Fibroblast of lung (primary cell): ENCODE measurements at regions not wholly inside any gene's neighbourhood (a gene's known extent, or its start where the extent isn't known, plus 50 kb on each side); places are given as distances from the start of the nearest gene placed in this dataset.

Source experiments
- DNase-seq, 2 donors: peaks; one replicate each; pipeline versions ENCODE4 v3.0.0 to v3.0.0-alpha.2; 2010; ENCODE audit warnings: low read depth in 2 of 2
- H2AFZ ChIP-seq: 2 replicates; pipeline ENCODE4 v1.5.1; 2012; ENCODE audit warnings: low read length, control low read depth, inconsistent platforms
- H3K27ac ChIP-seq: 2 replicates; pipeline ENCODE4 v1.5.1; 2011; ENCODE audit warnings: low read length, control low read depth; ENCODE audit not compliant: insufficient read depth
- H3K27me3 ChIP-seq: 2 replicates; pipeline ENCODE4 v1.5.1; 2011; ENCODE audit warnings: mild to moderate bottlenecking, low read length; ENCODE audit not compliant: control insufficient read depth, insufficient read depth
- H3K36me3 ChIP-seq: 2 replicates; pipeline ENCODE4 v1.5.1; 2011; ENCODE audit warnings: low read length; ENCODE audit not compliant: control insufficient read depth, insufficient read depth
- H3K4me1 ChIP-seq: 2 replicates; pipeline ENCODE4 v1.5.1; 2011; ENCODE audit warnings: low read length; ENCODE audit not compliant: control insufficient read depth, insufficient read depth; ENCODE audit errors: extremely low read depth
- H3K4me2 ChIP-seq: 2 replicates; pipeline ENCODE4 v1.5.1; 2011; ENCODE audit warnings: low read length, control low read depth; ENCODE audit not compliant: insufficient read depth; ENCODE audit errors: extremely low read depth
- H3K4me3 ChIP-seq, 4 experiments: fragments of 200-600 bp in 1 of 4; sonication (generic) in 1 of 4; replicated peaks in 1 of 4; 2 replicates each; pipeline ENCODE4 v1.5.1; 2011 to 2016; ENCODE audit warnings: low read length in 4 of 4, low read depth in 3 of 4, mild to moderate bottlenecking in 3 of 4, control low read depth in 2 of 4, inconsistent platforms in 1 of 4, mixed read lengths in 1 of 4; ENCODE audit not compliant: insufficient read depth in 1 of 4; ENCODE audit errors: control extremely low read depth in 1 of 4
- H3K79me2 ChIP-seq: 2 replicates; pipeline ENCODE4 v1.5.1; 2012; ENCODE audit warnings: mild to moderate bottlenecking, low read length, inconsistent platforms; ENCODE audit not compliant: control insufficient read depth, insufficient read depth
- H3K9ac ChIP-seq: 2 replicates; pipeline ENCODE4 v1.5.1; 2011; ENCODE audit warnings: mild to moderate bottlenecking, low read length, control low read depth; ENCODE audit not compliant: insufficient read depth
- H3K9me3 ChIP-seq: 2 replicates; pipeline ENCODE4 v1.5.1; 2012; ENCODE audit warnings: low read depth, low read length; ENCODE audit not compliant: control insufficient read depth, insufficient read depth
- H4K20me1 ChIP-seq: 2 replicates; pipeline ENCODE4 v1.5.1; 2011; ENCODE audit warnings: low read length; ENCODE audit not compliant: control insufficient read depth, insufficient read depth; ENCODE audit errors: extremely low read depth
- CTCF ChIP-seq, 2 donors: IDR thresholded peaks in 1 of 2; conservative IDR thresholded peaks in 1 of 2; 1 replicate in 1 of 2; 2 replicates in 1 of 2; pipeline ENCODE4 v1.5.1; 2011 to 2012; ENCODE audit warnings: low read length in 2 of 2, control low read depth in 1 of 2, inconsistent platforms in 1 of 2, low read depth in 1 of 2, mild to moderate bottlenecking in 1 of 2
- EZH2 ChIP-seq: IDR thresholded peaks from 2 replicates; pipeline ENCODE4 v1.5.1; 2012; ENCODE audit warnings: low read length, control low read depth, mild to moderate bottlenecking; ENCODE audit errors: missing control alignments

DNA sequence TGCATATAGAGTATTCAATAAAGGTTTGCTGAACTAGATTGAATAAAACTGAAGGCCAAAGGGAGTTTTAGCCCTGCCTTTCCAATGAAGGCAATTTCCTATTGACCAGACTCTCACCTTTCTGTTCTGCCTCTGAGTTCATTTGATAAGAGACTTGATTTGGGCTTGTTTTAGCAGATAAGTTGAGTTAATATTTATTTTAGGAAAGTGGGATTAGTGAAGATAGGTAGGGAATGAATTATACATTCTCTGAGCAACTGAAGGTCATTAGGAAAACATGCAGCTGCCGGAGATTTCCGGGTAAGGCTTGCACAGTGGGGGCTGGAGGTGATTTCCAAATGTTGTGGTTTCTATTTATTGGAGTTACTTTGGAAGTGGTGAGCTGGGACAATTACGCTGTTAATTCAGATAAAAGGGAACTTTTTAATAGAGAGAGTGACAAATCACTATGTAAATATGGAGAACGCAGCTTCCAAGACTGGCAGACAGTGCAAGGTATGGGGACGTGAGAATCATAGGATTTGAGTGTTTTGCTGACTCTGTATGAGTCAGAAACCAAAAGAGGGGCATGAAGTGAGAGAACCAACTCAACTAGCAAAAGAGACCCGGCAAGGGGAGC lies 553.6 kb upstream of the BOD1L1 start:
- no peak for TF ChIP-seq EZH2
- TF ChIP-seq CTCF (conservative IDR thresholded peaks at IDR 0.05 in 1 of 2, IDR thresholded peaks at IDR 0.05 in 1 of 2; ENCODE audit: low read depth in 1 of 2, low read length in 2 of 2), result no peak
- Histone ChIP-seq H4K20me1 (no peaks in the 10 kb centered on the region), H3K27ac (no peak overlapping the region), H3K27me3 (no peaks in the 10 kb centered on the region), H3K4me2 (no peak overlapping the region), H3K4me3 (no peak overlapping the region), H3K9me3 (no peaks in the 10 kb centered on the region), H3K79me2 (no peaks in the 10 kb centered on the region), H3K36me3 (no peaks in the 10 kb centered on the region), H2AFZ (no peak overlapping the region), H3K4me1 (peaks cover 3% of the 10 kb centered on the region), H3K9ac (no peak overlapping the region)
- peak in 1 of 2 donors; percentile 27 for DNase-seq

DNA sequence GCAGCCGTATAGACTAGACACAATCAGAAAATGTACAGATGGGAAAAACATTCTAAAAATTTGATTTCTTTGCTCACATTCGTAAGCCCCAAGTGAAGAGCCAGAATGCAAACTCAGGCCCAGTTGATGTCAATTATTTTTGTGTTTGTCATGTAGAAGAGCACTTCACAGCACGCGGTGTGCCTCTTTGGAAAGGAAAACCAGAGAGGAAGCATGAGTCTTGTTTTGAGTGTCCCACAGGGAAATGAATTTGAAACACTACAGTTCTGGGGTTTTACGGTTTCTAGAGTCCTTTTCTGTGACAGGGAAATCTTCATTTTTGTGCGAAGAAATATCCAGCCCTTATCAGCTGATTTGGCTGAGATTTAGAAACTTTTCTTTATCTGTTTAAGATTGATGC lies 554.6 kb upstream of the BOD1L1 start:
- Histone ChIP-seq H3K27ac (no peak overlapping the region), H3K27me3 (no peaks in the 10 kb centered on the region), H3K79me2 (no peaks in the 10 kb centered on the region), H3K9me3 (no peaks in the 10 kb centered on the region), H3K4me1 (peaks cover 3% of the 10 kb centered on the region), H4K20me1 (no peaks in the 10 kb centered on the region), H3K36me3 (no peaks in the 10 kb centered on the region), H3K4me2 (no peak overlapping the region), H2AFZ (no peak overlapping the region), H3K9ac (no peak overlapping the region), H3K4me3 (no peak overlapping the region)
- no peak for TF ChIP-seq CTCF (conservative IDR thresholded peaks at IDR 0.05 in 1 of 2, IDR thresholded peaks at IDR 0.05 in 1 of 2; ENCODE audit: low read depth in 1 of 2, low read length in 2 of 2)
- TF ChIP-seq EZH2, result no peak
- DNase-seq, result no peak

GRCh38 chr4:14184265-14184664 lies 556.7 kb upstream of the BOD1L1 start:
- no peaks in the 10 kb centered on the region for H3K4me1 ChIP-seq
- H4K20me1 ChIP-seq, result no peaks in the 10 kb centered on the region
- no peak for TF ChIP-seq EZH2
- no peak for TF ChIP-seq CTCF (conservative IDR thresholded peaks at IDR 0.05 in 1 of 2, IDR thresholded peaks at IDR 0.05 in 1 of 2; ENCODE audit: low read depth in 1 of 2, low read length in 2 of 2)
- H2AFZ ChIP-seq, result peak overlapping the region; percentile 22
- H3K27ac ChIP-seq, result no peak overlapping the region
- no peaks in the 10 kb centered on the region for H3K9me3 ChIP-seq
- H3K79me2 ChIP-seq, result no peaks in the 10 kb centered on the region
- H3K27me3 ChIP-seq, result no peaks in the 10 kb centered on the region
- peak; percentile 8 to 41 for DNase-seq
- no peak overlapping the region for H3K4me3 ChIP-seq
- H3K9ac ChIP-seq, result no peak overlapping the region
- H3K36me3 ChIP-seq, result no peaks in the 10 kb centered on the region
- peak overlapping the region; percentile 32 for H3K4me2 ChIP-seq
